ENCODE measurements at regions not wholly inside any gene's neighbourhood (a gene's known extent, or its start where the extent isn't known, plus 50 kb on each side); places are given as distances from the start of the nearest gene placed in this dataset.
"Not testable (repeated sequence)": the region's sequence is repeated elsewhere in the genome, so short reads cannot be mapped to it uniquely, and the experiment has no call there.

DNA sequence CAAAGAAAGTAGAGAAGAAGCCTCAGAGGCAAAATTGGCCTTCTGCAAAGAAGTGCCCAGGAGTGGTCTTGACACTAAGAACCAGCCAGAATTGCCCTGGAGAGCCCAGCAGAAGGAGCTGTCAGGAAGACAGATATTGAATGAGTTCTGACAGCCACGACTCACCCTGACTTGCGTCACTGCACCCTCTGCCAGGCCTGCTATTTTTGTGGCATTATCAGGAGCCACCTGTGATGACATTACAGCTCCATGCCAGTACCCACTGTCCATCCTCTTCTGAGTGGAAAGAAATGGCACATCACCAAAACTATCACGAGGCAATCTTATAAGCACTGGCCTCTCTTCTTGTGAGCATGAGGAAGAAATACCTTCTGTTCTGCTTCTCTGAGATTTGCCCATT, 67.7 kb downstream of the SMIM20 start:
- no peak for DNase-seq

DNA sequence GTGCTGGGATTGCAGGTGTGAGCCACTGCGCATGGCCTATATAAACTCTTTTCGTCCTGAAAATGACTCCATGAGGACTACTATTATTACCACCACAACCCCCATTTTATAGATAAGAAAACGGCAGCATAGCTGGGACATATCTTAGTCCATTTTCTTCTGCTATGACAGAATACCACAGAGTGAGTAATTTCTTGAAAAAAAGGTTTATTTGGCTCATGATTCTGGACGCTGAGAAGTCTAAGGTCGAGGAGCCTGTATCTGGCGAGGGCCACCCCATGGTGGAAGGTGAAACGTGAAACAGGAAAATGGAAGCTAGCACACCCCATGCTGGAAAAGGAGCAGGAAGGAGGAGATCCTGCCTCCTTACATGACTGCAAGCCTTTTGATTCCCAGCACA, 68.9 kb downstream of the SMIM20 start:
- DNase-seq, result no peak

DNA sequence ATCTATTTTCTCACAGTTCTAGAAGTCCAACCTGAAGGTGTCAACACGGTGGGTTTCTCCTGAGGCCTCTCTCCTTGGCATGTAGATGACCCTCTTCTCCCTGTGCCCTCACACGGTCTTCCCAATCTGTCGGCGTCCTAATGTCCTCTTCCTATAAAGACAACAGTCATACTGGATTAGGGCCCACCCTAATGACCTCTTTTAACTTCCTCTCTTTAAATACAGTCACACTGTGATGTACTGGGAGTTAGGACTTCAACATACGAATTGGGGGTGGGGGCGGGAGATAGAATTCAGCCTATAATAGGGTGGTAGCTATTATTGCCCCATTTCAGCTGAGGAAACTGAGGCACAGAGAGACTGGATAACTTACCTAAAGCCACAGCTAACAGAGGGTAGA, 70.2 kb downstream of the SMIM20 start:
- no peak for DNase-seq

- no peak for DNase-seq
Measured at GRCh38 chr4:25984796-25985195, 70.8 kb downstream of the SMIM20 start.

DNA sequence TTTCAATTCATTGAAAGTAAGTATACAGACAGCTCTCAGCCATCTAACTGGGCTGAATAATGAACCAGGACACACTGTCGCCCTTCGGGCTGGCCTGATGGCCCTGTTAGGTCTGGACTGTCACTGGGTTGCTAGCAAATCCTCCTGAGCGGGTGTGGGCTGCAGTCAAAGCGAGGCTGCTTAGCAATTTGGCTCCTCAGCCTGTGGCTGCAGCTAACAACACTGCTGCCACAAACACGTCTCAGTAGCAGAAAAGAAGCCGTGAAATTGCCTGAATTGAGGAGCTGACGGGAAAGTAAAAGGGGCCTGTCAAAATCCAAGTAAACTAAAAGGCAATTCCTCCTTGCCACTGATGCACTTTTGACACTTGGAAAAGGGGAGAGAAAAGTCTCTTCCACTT, 72.8 kb downstream of the SMIM20 start:
- no peak for DNase-seq

- DNase-seq, result no peak
Measured at GRCh38 chr4:25991340-25991739, 77.3 kb downstream of the SMIM20 start.

GRCh38 chr4:25993395-25994185, 79.6 kb downstream of the SMIM20 start:
- DNase-seq, result no peak

GRCh38 chr4:25994577-25994976, 80.6 kb downstream of the SMIM20 start:
- DNase-seq, result not testable (repeated sequence)

DNA sequence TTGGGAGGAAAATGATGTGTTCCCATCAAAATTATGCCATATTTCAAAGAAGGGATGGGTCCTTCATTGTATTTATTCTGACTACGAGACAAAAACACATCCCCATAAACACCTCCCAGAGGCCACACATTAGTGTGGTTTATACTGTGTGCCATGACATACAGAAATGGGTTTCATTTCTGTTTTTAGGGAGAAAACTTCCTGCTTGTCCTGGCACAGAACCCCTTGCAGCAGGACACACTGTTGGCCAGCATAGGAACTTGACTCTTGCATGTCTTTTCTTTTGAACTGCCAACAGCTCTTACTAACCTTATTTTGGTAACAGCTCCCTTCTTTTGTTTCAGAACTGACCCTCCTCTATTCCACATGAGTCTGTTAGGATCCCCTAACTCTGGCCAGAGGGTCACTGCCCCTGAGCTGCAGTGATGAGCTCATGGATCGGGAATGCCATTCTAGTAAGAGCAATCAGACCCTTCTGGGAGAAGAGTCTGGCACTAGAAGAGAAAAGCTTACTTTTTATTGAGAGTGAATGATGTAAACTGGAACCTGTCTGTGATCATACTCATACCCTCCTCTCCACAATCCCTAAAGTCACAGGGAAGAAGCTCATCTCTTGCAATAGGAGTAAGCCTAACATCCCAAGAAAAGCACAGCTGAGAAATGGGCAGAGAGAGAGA, 86.4 kb downstream of the SMIM20 start:
- DNase-seq, result no peak

- DNase-seq, result no peak
Measured at GRCh38 chr4:26001413-26001812, 87.4 kb downstream of the SMIM20 start.

DNA sequence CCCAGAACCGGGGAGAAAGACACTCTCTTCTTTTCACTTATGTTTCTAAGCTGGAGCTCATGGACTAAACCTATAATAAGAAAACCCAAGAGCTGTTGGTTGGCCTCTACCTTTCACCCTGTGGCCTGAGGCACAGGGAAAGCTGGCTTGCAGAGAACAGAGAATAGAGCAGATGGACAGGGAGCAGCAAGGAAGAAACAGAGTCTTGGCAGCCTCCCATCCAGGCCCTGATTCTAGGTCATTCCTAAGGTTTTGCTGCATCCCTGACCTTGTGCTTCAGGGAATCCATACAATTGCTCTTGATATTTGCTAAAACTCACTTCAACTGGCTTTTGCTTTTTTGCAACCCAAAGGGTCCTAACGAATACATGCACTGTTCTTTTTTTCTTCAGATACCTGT, 87.8 kb downstream of the SMIM20 start:
- DNase-seq, result no peak

- no peak for DNase-seq
Measured at GRCh38 chr4:26003056-26003455, 89.0 kb downstream of the SMIM20 start.

- DNase-seq, result no peak
Measured at GRCh38 chr4:26004290-26004689, 90.3 kb downstream of the SMIM20 start.

DNA sequence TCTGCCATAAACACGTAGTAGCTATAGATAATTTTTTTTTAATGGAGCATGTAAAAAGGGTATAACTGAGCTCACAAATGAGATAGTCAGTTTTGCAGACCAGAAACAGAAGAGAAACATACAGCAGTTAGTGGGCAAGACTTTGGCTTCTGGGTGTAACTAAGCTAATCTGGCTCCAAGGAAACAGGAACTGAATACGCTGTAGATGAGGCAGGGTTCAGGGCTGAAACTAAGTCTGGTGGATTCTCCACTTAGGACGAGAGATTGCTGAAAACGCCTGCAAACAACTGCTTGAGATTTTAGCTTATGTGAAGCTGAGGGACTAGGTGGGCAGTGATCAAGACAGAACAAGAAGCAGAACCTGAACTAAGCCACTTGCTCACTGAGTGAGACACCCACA, 91.7 kb downstream of the SMIM20 start:
- DNase-seq, result no peak

DNA sequence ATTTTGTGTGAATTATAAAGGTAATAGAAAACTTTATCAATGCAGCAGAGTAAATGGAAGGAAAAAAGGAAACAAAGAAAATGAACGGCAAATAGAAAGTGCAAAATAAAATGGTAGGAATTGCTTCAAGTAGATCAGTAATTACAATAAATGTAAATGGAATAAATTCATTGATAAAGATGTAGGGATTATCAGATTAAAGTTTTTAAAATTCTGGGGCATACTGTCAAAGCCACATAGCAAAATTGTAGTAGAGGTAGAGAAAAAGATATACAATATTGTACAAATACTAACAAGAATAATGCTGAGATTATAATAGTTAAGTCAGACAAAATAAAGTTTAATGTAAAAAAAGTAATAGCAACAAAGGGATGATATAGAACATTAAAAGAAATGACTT, 94.7 kb downstream of the SMIM20 start:
- no peak for DNase-seq

- no peak for DNase-seq
Measured at GRCh38 chr4:26009502-26009901, 95.5 kb downstream of the SMIM20 start.

DNA sequence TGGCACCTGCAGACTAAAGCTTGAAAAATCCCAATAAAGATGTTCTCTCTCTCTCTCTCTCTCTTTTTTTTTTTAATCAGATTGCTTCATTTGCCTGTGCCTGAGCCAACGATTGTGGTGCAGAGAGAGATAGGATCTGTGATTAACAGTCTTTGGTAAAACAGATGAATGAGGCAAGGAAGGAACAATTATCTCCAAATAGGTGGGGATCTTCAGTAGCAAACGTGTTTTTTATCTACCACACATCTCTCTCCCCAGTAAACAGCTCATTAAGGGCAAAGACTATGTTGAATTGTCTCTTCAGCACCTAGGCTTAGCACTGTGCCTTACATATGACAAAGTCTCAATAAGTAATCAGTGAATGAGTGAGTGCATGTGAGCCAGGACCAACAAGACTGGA, 96.3 kb downstream of the SMIM20 start:
- DNase-seq, result no peak

DNA sequence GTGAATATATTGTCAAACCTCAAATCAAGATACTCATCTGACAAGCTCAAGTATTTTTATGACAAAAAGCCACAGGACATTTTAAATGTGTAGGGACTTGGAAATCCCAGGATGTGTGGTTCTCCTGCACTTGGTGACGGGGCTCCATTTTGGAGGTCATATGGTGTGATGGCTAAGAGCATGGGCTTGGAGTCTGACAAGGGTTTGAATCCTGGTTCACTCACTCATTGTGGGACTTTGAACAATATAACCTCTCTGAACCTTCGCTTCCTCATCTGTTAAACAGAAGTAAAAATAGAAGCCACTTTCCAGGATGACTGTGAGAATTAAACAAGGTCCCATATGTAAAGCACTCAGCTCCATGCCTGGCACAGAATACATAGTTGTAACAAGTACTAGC, 99.6 kb downstream of the SMIM20 start:
- no peak for DNase-seq

- no peak for DNase-seq
Measured at GRCh38 chr4:26015133-26015651, 101.2 kb downstream of the SMIM20 start.

- no peak for DNase-seq
Measured at GRCh38 chr4:26015906-26016305, 101.9 kb downstream of the SMIM20 start.

GRCh38 chr4:26017531-26017930, 103.5 kb downstream of the SMIM20 start:
- no peak for DNase-seq

DNA sequence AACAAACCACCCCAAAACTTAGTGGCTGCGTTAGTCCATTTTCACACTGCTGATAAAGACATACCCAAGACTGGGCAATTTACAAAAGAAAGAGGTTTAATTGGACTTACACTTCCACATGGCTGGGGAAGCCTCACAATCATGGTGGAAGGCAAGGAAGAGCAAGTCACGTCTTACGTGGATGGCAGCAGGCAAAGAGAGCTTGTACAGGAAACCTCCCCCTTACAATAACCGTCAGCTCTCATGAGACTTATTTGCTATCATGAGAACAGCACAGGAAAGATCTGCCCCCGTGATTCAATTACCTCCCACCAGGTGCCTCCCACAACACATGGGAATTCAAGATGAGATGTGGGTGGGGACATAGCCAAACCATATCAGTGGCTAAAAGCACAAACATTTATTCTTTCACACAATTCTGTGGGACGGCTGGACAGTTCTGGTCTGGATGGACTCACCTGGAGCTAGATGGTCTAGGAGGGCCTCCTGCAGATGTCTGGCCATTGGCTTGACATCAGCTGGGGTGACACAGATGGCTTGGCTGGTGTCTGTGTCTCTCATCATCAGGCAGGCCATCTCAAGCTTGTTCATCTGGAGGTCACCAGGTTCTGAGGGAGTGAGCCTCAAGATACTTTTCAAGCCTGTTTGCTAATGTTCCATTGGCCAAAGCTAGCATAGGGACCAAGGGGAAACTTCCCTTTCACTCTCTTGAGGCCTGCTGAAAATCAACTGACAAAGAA, 104.1 kb downstream of the SMIM20 start:
- not testable (repeated sequence) for DNase-seq

DNA sequence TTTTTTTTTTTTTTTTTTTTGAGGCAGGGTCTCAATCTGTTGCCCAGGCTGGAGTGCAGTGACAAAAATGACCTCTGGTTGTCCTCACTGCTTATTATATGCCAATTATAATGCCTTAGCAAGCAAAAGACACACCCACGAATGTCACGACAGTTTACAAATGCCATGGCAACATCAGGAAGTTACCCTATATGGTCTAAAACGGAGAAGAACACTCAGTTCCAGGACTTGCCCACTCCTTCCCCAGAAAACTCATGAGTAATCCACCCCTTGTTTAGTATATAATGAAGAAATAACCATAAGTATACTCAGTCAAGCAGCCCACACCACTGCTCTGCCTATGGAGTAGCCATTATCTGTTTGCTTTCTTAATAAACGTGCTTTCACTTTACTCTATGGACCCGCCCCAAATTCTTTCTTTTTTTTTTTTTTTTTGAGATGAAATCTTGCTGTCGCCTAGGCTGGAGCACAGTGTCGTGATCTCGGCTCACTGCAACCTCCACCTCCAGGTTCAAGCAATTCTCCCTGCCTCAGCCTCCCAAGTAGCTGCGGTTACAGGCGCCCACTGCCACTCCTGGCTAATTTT, 106.2 kb downstream of the SMIM20 start:
- DNase-seq, result no peak

Data from NCI-H2081 treated with DMSO at 0.1 percent for 48 hours (cell line).